ENCODE measurements at regions not wholly inside any gene's neighbourhood (a gene's known extent, or its start where the extent isn't known, plus 50 kb on each side); places are given as distances from the start of the nearest gene placed in this dataset.

DNA sequence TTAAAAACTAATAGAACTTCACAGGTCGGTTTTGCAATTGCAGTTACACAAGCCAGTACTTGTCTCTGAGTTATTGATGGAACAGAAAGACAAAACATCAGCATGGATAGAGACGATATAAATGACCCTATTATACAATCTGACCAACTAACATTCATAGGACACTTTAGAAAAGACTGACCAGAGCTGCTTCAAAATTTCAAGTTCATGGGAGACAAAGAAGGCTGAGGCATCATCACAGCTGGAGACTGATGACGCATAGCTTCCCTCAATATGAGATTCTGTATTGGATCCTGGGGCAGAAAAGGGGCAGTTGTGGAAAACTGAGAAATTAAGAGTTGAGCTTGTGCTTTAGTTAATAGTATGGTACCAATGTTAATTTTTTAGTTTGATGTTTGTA, 174.0 kb downstream of the THBS2 start:
- no peak for DNase-seq

DNA sequence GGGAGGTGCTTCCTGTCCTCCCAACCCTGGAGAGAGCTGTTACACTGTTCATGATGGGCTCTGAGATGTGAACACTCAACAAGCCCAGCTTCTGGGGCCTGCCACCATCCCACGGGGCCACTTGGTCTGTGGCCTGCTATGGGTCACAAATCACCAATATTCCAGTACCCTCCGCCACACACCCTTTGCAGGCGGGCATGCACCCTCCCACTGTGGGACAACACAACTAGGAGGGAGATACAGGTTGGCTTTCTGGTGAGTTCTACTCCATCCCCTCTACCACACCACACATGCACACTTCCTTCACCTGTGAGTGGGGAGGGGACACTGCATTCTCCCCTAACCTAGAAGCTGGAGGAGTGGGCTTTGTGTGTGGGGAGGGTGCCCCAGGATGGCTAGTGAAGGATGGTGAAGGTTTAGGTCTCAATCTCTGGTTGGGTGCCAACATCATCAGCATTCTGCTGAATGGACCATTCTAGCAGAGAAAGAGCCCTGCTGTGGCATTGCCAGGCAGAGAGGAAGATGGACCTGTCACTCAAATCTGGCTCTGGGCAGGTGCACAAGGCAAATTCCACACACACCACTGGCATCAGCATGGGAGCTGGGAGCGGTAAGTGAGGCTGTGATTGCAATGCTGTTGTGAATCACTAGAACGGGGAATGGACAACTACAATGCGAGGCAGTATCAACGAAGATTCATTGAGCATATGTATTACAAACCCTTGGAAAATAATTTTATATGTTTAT, 175.1 kb downstream of the THBS2 start:
- DNase-seq = no peak

DNA sequence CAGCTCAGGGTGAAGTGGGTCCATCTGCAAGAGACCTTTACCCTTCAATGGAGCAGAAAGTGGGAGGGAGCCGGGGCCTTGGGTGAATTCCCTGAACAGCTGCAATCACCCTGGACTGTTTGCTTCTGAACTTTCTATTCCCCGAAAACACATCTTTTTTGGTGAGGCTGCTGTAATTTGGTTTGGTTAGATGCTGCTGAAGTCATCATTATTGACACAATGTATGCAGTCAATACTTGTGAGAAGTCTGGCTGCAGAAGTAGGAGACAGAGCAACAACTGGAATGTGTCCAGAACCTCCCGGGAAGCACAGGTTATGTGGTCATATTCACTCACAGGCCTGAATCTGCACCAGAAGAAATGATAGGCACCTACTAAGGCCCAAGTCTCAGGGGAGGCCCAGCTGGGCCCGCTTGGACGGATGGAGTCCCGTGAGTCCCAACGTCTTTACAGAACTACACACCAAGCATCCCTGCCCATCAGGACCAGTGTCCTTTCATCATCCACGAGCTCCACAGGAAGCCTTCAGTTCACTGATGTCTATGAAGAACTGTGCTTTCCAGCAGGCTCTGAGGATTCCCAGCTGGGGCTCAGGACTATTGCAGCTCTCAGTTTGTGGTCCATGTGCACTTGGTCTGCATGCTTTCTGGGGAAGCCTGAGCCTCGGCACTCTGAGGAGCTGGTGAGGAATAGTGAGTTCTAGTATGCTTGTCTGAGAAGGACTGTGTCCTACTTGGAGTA, 177.6 kb downstream of the THBS2 start:
- no peak for DNase-seq

DNA sequence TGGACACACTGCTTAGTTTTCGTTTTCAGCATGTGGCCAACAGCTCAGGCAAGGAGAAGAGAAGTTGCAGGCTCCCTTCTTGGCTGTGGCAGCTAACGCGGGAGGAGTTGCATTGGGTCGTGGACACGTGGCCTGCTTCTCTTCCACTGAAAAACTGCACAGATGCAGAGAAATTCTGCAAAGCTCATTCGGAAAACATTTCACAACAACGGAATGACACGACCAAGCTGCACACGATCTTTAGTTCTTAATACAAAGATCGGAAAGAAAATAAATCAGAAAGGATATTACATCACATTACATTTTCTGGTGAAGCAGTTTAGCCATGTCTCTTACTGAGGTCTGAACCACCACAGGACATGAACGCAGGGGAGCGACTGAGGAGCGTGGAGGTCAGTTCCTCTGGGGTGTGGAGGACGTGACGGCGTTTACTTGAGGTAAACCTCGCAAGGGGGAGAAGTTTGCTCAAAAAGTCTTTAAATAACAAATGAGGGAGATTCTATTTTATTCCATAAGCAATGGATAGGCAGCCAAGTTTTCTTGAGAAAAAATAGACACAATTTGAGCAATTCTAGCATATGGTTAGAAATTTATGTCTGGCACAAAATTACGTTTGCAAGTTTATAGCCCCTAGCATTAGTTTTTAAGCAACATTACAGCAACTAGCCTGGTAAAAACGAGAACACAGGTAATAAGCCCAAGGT, 178.3 kb downstream of the THBS2 start:
- DNase-seq = no peak

DNA sequence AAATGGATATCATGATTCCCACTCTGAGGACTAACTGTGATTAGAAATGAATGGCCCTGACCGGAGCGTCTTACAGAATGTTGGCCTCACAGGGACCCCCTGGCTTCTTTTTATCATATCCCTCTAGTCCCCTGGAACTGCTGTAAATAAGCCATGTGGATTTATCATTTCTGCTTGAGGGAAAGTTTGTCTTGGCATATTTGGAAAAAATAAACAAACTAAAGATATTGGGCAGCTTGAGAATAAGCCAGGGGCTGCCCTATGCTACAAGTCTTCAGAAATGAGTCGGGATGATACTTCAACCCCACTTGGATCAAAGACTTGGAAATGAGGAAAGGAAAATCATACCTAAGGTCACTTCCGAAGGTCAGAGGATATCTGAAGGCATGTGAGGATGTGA, 179.1 kb downstream of the THBS2 start:
- DNase-seq = no peak

DNA sequence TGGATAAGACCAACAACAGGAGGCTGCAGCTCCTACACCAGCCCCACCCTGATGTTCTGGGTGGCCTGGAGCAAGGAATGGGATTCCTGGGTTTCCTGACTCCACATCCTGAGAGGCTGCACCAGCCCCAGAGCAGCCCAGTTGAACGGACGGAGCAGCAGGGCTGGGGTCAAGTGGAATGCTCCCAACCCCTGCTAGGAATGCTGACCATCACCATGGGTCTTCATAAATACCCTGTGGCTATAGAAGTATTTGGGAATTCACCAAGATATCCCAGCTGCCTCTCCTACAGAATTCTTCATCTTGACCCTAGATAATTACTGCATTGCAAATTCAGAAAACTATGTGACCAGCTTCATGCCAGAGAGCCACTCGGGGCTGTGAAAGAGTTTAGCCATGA, 180.3 kb downstream of the THBS2 start:
- no peak for DNase-seq

DNA sequence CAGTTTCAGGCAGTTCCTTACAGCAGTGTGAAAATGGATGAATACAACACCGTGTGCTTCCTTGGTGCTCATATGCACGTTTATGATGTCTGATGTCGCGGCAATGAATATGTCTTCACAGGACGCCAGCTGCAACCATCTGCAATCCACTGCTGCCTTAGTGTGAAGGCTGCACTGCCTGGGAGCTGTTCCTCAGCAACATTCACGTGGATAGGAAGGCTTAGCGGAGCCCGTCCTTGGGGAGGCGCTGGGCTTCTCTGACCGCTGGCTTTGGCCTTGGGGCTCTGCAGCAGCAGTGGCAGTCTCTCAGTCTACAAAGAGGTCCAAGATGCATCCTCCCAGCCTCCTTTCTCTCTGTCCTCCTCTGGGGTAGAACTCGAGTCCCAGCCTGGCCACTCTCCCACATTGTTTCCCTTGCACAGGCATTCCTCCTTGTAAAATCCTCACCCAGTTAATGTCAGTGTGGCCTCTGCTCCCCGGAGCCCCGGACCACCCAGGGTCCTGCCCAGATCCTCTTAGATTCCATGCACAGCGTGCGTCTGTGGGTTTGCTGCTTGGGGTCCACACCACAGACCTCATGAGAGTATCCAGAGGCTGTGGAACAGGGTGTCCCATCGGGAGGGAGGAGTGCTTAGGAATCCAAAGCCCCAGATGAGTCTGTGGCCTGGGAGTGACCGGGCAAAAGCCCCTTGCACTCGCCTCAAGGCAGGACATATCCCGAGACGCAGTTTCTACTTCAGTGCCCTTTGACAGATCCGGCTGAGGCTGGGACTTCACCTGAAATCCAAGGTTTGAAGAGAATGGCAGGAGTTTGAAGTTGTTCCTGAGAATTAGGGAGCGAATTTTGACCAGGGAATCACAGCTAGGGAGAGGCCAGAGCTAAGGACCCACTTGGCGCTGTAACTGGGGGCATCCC, 181.3 kb downstream of the THBS2 start:
- DNase-seq = no peak

DNA sequence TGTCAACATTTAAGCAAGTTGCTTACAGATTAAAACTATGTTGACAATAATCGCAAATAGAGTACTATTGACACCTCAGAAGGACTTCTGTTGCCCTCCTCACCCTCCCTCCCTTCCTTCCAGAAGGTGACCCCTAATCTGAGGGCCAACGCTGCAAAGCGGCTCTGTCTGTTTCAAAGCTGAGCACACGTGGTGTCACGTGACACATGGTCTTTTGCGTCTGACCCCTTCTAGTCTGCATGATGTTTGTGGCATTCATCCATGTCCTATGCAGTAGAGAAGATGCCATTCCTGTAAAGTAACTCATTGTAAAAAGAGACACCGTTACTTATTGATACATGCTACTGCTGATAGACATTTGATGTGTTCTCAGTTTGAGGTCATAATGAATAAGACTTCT, 182.3 kb downstream of the THBS2 start:
- no peak for DNase-seq

DNA sequence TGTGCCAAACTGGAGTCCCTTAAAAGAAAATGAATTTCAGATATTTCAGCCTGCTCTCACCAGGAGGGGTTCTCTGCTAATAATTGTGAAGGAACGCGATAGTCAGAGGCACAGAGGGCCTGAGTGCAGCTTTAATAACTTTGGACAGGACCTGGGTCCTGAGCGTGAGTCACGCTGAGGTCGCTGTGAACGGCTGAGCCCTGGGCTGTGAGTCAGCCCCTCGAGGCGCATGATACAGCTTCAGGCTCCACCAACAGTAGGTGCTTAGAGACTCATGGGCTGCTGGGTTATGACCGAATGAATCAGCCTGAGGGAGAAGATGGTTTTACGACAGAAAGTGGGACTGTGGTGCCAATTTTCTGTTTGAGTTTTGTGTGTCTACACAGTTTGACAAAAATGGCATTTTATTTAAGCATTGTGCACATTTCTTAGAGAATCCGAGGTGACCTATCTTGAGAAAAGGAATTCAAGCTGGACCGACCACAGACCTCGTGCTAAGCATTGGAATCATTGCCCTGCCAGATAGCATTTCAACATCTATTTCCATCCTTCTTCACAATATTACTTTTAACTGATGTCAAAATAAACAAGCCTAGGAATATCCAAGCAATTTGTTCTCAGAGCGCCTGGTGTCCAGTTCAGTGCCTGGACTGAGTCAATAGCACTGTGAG, 183.0 kb downstream of the THBS2 start:
- DNase-seq = no peak

DNA sequence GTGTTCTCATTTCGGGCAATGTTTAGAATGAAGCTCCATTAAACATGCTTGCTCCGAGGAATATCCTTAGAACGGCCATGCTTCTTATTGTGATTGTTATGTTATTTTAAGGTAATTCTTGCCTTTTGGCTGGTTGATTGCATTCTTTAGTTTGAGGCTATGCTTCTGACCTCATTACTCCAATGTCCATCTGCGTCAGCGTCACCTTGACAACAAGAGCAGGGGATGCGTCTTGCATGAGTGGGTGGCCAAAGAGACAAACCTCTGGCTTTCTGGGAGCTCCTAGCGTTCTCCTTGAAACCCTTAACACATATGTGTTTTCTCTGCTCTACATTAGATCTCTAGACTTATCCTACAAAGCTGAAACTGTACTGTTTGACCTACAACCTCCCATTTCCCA, 184.3 kb downstream of the THBS2 start:
- DNase-seq = no peak

DNA sequence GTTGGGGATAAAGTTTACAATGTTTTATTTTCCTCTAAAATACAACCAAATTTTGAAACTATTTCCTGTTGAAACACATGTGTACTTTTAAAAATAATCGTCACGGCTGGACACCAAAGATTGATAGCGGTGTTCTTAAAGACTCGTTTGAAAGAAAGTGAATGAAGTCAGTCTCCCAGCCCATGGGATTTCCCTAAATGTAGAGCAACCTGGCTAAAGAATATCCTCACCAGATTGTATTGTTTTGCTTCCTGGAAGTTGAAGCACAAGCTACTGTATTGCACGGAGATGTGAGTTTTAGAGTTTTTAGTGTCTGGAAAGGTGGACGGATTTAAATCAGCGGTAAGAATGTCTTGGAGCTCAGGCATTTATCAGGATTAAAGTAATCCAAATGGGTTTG, 189.5 kb downstream of the THBS2 start:
- DNase-seq = no peak

DNA sequence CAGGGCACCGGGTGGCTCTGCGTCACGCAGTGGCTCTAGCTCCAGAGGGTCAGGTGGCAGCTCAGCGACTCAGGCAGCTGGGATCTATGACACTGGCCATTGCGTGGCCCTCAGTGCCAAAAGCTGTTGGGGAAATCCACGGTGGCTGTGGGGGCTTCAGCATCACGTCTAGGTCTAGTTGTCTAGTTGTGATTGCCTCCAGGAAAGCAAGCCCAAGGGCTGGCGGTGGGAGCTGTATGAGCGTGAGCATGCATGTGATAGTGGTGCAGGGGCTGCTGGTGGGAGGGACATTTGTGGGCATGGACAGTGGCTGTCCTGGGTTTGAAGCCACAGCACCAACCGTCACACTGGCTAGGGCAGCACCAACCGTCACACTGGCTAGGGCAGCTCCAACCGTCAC, 191.4 kb downstream of the THBS2 start:
- DNase-seq = no peak

DNA sequence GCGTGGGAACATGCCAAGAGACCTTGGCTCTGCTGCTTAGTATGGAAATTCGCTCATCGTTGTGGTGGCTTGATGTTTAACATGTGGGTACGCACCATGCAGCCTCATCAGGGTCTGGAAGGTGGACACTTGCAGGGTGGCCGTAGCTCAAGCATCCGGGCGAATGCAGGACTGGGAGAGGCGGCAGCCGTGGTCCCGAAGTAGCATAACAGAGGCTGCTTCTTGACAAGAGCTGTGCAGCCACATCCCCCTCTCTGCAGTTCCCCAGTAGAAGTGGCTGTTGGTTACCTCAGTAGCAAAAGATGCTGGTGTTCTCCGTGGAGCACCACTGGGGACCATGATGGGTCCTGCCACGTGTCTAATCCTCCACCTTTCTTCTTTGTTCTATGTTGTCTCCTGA, 195.0 kb downstream of the THBS2 start:
- no peak for DNase-seq

DNA sequence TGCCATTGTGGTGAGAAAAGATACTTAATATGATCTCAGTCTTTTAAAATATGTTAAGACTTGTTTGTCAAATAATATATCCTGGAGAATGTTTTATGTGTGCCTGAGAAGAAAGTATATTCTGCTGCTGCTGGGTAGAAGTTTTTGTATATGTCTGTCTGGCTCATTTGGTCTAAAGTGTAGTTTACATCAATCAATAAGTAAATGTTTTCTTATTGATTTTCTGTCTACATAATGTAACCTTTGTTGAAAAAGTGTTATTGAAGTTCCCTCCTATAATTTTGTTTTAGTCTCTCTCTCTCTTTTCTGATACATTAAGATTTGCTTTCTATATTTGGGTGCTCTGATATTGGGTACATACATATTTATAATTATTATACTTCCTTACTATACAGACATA, 201.2 kb downstream of the THBS2 start:
- no peak for DNase-seq

DNA sequence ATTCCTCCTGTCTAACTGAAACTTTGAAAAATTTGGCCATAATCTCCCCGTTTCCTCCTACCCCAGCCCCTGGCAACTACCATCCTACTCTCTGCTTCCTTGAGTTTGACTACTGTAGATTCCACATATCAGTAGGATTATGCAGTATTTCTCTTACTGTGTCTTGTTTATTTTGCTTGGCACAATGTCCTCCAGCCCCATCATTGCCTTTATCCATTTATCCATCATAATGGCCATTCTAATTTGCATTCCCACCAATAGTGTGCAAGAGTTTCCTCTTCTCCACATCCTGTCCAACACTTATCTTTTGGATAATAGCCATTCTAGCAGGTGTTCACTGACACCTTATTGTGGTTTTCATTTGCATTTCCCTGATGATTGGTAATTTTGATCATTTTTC, 202.3 kb downstream of the THBS2 start:
- DNase-seq = no peak

DNA sequence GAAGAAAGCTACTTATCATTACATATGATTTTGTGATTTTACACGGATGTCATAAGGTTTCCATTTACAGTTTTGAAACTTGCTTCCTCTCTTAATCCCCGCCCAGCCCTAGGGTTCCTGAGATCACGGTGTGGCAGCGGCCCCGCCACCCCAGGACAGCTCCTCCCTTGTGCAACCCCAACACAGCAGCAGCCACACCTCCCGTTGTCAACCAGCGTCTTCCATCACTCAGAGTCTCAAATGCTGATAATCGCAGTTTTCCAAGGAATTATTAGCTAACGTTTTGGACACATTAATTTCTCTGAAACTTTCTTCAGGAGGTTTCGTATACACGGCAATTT, 204.8 kb downstream of the THBS2 start:
- no peak for DNase-seq

DNA sequence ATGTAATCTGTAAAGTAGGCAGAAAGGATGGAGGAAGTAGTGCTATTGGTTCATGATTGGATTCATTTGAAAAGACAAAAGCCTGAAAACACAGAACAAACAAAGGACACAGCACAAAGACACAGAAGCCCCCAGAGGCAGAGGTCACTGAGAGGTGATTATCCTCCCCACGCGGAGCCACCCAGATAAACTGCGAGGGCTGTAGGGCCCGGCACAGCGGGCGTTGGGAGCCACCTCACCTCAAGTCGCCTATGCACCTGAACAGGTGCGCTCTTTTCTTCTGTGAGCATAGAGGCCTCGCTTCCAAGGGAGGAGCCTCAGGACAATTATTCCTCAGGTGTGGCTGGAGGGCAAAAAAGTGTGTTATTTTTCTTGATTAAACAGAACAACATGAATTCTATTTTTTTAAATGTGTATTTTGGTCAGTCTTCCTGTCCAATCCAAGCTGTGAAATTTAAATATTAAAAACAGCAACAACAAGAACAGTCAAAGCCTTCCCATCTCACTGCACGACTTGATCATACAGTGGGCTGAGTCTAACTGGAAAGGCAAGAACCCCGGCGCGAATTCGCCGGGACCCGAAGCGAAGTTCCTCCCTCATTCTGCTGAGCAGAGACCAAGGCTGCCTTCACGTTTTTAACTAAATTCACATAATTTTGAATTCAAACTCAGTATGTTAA, 205.3 kb downstream of the THBS2 start:
- DNase-seq = no peak

DNA sequence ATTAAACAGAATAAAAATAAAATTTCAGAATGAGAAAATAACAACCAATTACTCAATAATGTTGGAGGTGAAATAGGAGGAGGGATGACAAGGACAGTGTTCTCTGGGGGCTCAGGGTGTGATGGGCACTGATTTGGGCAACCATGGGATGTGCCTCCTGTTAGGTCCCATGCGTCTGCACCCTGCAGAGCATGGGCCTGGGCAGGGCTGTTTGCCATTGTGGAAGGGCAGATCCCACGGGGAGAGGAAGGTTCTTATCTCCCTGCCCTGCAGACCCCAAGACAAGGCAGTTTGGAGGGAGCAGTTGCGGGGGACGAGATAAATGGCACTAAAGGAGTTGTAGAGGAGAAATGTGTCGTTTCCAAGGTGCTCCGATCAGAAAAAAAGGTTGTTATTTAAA, 206.3 kb downstream of the THBS2 start:
- DNase-seq = no peak

DNA sequence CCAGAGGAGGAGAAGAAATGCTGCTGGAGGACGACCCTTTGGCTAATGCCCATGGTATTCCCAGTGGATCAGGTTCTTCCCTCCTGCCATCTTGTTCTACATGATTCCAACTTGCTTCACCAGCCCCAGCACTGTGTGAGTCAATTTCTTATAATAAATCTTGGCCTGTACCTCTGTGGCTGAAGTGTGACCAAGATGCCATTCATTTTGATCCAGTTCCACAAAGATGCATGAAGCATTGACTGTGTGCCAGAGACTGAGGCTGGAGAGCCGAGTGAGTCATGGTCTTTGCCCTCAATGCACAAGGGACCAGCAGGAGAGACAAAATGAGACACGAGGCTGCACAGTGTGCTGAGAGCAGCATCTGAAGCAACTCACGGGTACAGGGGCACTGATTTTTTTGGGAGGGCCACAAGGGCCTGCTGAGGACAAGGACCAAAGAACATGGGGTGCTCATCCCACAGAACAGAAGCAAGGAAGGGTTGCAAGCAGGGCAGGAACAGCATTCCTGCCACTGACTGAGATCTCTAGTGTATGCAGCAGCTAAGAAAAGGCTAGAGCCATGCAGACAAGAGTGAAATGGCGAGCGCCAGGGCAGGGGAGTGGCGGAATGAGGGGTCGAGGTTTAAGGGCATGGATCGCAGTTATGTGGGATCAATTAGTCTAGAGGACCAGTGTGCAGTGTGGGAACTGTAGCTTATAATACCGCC, 207.0 kb downstream of the THBS2 start:
- no peak for DNase-seq

DNA sequence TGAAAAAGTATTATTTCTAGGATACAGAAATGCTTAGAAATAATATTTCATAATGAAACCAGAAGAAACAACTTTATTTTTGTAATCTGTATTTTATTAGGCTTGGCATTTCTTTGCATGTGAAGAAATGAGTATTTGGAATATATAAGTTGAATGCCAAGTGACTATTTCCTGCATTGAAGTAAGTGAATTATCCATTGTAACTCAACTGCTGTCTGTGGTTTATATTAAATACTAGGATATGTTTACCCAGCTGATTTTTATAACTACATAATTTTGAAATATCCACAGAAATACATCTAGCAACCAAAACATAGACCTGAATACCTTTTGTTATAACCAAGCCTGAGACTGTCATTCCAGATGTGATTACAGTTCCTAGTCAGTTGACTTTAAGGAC, 207.6 kb downstream of the THBS2 start:
- DNase-seq = no peak

DNA sequence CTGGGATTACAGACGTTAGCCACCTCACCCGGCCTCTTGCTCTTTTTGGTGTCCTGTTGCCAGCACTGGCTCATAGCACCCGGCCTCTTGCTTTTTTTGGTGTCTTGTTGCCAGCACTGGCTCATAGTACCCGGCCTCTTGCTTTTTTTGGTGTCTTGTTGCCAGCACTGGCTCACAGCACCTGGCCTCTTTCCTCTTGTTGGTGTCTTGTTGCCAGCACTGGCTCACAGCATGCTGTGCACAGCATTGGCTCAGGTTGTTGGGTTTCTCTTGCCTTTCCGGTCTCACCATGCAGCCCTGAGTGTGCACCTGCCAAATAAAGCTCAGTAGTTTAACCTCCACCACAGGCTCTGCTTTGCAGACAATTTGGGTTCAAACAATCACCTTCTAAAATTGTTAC, 208.2 kb downstream of the THBS2 start:
- DNase-seq = no peak

Measured in CD4-positive, alpha-beta T cell treated with Interleukin-10 for 1 hour (primary cell).